Thyroid gland (tissue), 4 donors: ENCODE measurements at regions not wholly inside any gene's neighbourhood (a gene's known extent, or its start where the extent isn't known, plus 50 kb on each side); places are given as distances from the start of the nearest gene placed in this dataset.

Experiments used
- DNase-seq, 2 donors: peaks; one replicate each; pipeline ENCODE4 v3.0.0-alpha.2; 2019
- H3K27ac ChIP-seq, 3 donors: fragments of 200-600 bp; sonication (generic); 1 replicate in 2 of 3; 2 replicates in 1 of 3; pipeline ENCODE4 v1.5.1; 2016 to 2019; ENCODE audit warnings: mild to moderate bottlenecking in 1 of 3, moderate library complexity in 1 of 3
- H3K27me3 ChIP-seq: fragments of 200-600 bp; sonication (generic); one replicate; pipeline ENCODE4 v1.5.1; 2019
- H3K36me3 ChIP-seq, 2 donors: fragments of 200-600 bp; sonication (generic); one replicate each; pipeline ENCODE4 v1.5.1; 2016 to 2019
- H3K4me1 ChIP-seq, 2 donors: fragments of 200-600 bp; sonication (generic); one replicate each; pipeline ENCODE4 v1.5.1; 2017 to 2019
- H3K4me3 ChIP-seq, 3 donors: fragments of 200-600 bp; sonication (generic); replicated peaks in 1 of 3; 1 replicate in 2 of 3; 2 replicates in 1 of 3; pipeline ENCODE4 v1.5.1; 2016; ENCODE audit warnings: mild to moderate bottlenecking in 1 of 3
- H3K9me3 ChIP-seq: fragments of 200-600 bp; sonication (generic); one replicate; pipeline ENCODE4 v1.5.1; 2017
- CTCF ChIP-seq, 6 experiments: fragments of 200-600 bp in 3 of 6; fragments of 450-650 bp in 3 of 6; sonication (generic) in 3 of 6; IDR thresholded peaks; one replicate each; pipeline ENCODE4 v1.5.1; 2016 to 2019; ENCODE audit warnings: antibody characterized with exemption in 6 of 6, mild to moderate bottlenecking in 2 of 6, inconsistent platforms in 1 of 6, moderate library complexity in 1 of 6
- POLR2A ChIP-seq, 2 donors: fragments of 450-650 bp; IDR thresholded peaks; one replicate each; pipeline ENCODE4 v1.6.1; 2017; ENCODE audit warnings: antibody characterized with exemption in 2 of 2, mild to moderate bottlenecking in 2 of 2, moderate library complexity in 1 of 2
- WGBS, 2 donors: methylation state at CpG; one replicate each; pipeline ENCODE4 v1.1.5; 2017; 5-methylcytosine and 5-hydroxymethylcytosine counted together
- intact Hi-C: fragments of 100-400 bp; cut with DNase I; formaldehyde crosslinking; loops from one replicate; pipeline ENCODE4 v1.15.1; 2023

GRCh38 chr2:185188656-185189055 lies 549.9 kb upstream of the FSIP2 start:
- TF ChIP-seq CTCF (IDR thresholded peaks at IDR 0.05) (no peak), POLR2A (IDR thresholded peaks at IDR 0.05) (no peak)
- Histone ChIP-seq H3K4me1 (no peaks in the 10 kb centered on the region), H3K27me3 (no peaks in the 10 kb centered on the region), H3K36me3 (no peaks in the 10 kb centered on the region), H3K9me3 (no peaks in the 10 kb centered on the region), H3K27ac (no peak overlapping the region), H3K4me3 (no peak overlapping the region)
- intact Hi-C loops, result no loop called here
- DNase-seq, result no peak

GRCh38 chr2:185201063-185201462 lies 537.5 kb upstream of the FSIP2 start:
- Histone ChIP-seq H3K36me3 (no peaks in the 10 kb centered on the region), H3K9me3 (no peaks in the 10 kb centered on the region), H3K27ac (no peak overlapping the region), H3K4me3 (no peak overlapping the region), H3K4me1 (no peaks in the 10 kb centered on the region), H3K27me3 (no peaks in the 10 kb centered on the region)
- DNase-seq, result no peak
- intact Hi-C loops, result no loop called here
- TF ChIP-seq POLR2A (IDR thresholded peaks at IDR 0.05) (no peak), CTCF (IDR thresholded peaks at IDR 0.05) (no peak)
- 63 to 71% methylated on average over 1 of the region's 1 CpG for WGBS, 2 donors

- Histone ChIP-seq H3K27ac (no peak overlapping the region), H3K36me3 (no peaks in the 10 kb centered on the region), H3K27me3 (no peaks in the 10 kb centered on the region), H3K4me1 (no peaks in the 10 kb centered on the region), H3K4me3 (no peak overlapping the region), H3K9me3 (no peaks in the 10 kb centered on the region)
- TF ChIP-seq POLR2A (IDR thresholded peaks at IDR 0.05), result no peak
- TF ChIP-seq CTCF (IDR thresholded peaks at IDR 0.05), result no peak
- intact Hi-C loops, result no loop called here
- 68 to 69% methylated on average over 2 of the region's 2 CpGs for WGBS, 2 donors
- no peak for DNase-seq
These were observed 536.2 kb upstream of the FSIP2 start for GRCh38 chr2:185202381-185202780.

- no peak for DNase-seq
- Histone ChIP-seq H3K4me3 (no peak overlapping the region), H3K4me1 (no peaks in the 10 kb centered on the region), H3K9me3 (no peaks in the 10 kb centered on the region), H3K27ac (no peak overlapping the region), H3K36me3 (no peaks in the 10 kb centered on the region), H3K27me3 (no peaks in the 10 kb centered on the region)
- no peak for TF ChIP-seq POLR2A (IDR thresholded peaks at IDR 0.05)
- 55 to 60% methylated on average over 3 of the region's 3 CpGs for WGBS, 2 donors
- intact Hi-C loops, result no loop called here
These were observed 535.6 kb upstream of the FSIP2 start for GRCh38 chr2:185202945-185203528.

- TF ChIP-seq POLR2A (IDR thresholded peaks at IDR 0.05) (no peak), CTCF (IDR thresholded peaks at IDR 0.05) (no peak)
- Histone ChIP-seq H3K36me3 (no peaks in the 10 kb centered on the region), H3K27ac (no peak overlapping the region), H3K4me1 (no peaks in the 10 kb centered on the region), H3K27me3 (no peaks in the 10 kb centered on the region), H3K4me3 (no peak overlapping the region), H3K9me3 (no peaks in the 10 kb centered on the region)
- WGBS, 2 donors, result 6 to 12% methylated on average over 1 of the region's 1 CpG
- intact Hi-C loops, result no loop called here
- no peak for DNase-seq
These were observed 530.3 kb upstream of the FSIP2 start for GRCh38 chr2:185208261-185208660.

GRCh38 chr2:185215497-185215896 lies 523.1 kb upstream of the FSIP2 start:
- Histone ChIP-seq H3K27me3 (no peaks in the 10 kb centered on the region), H3K4me1 (no peaks in the 10 kb centered on the region), H3K4me3 (no peak overlapping the region), H3K9me3 (no peaks in the 10 kb centered on the region), H3K27ac (no peak overlapping the region), H3K36me3 (no peaks in the 10 kb centered on the region)
- DNase-seq, result no peak
- TF ChIP-seq CTCF (IDR thresholded peaks at IDR 0.05) (no peak), POLR2A (IDR thresholded peaks at IDR 0.05) (no peak)
- WGBS, 2 donors, result 53% methylated on average over 3 of the region's 3 CpGs
- intact Hi-C loops, result no loop called here
